ENCODE measurements at regions not wholly inside any gene's neighbourhood (a gene's known extent, or its start where the extent isn't known, plus 50 kb on each side); places are given as distances from the start of the nearest gene placed in this dataset.

DNA sequence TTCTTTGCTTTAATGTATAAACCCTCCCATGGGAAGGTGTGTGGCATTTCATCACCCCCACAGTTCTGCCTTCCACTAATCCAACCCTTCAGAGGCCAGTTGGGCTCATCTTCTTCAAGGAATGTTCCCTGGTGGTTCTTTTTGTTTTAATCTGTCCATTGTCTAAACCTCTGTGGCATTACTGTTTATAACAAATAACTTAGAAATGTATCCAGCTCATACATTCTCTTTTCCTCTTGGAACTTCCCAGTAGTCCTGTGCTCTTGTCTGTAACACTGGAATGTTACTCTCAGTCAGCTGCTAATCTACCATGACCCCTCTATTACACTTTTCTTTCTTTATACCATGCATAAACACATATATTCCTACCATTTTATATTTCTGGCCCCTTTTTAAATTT is 213.5 kb upstream of the TARS1 start:
- H3K4me3 Mint-ChIP-seq = no peak overlapping the region
- H3K27me3 Mint-ChIP-seq (ENCODE audit: low read depth) = no peaks in the 10 kb centered on the region
- ATAC-seq (no peak), DNase-seq (no peak)
- H3K36me3 Mint-ChIP-seq (ENCODE audit: insufficient read depth) = no peaks in the 10 kb centered on the region
- H3K9me3 Mint-ChIP-seq = no peaks in the 10 kb centered on the region
- H3K4me1 Mint-ChIP-seq (ENCODE audit: low read depth) = no peaks in the 10 kb centered on the region

DNA sequence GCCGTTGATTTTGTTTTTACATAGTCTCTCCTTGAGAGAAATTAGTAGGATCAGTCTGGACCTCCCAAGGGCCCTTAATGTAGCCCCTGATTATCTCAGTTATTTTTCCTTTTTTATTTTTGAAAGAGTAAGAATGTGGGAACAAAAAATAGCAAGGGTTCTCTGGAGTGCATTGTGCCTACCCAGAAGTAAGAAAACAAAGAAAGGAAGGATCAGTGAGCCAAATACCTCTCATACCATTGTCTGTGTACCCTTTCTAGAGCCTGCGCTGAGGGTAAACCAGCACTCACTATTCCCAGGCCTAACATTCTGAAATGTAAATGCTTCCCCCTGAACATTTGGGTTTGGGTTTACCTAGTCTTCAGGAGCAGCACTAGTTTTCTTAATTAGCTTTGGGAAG is 213.0 kb upstream of the TARS1 start:
- no peaks in the 10 kb centered on the region for H3K27me3 Mint-ChIP-seq (ENCODE audit: low read depth)
- H3K36me3 Mint-ChIP-seq (ENCODE audit: insufficient read depth) = no peaks in the 10 kb centered on the region
- H3K4me3 Mint-ChIP-seq = no peak overlapping the region
- ATAC-seq (no peak), DNase-seq (no peak)
- no peaks in the 10 kb centered on the region for H3K9me3 Mint-ChIP-seq
- no peaks in the 10 kb centered on the region for H3K4me1 Mint-ChIP-seq (ENCODE audit: low read depth)

DNA sequence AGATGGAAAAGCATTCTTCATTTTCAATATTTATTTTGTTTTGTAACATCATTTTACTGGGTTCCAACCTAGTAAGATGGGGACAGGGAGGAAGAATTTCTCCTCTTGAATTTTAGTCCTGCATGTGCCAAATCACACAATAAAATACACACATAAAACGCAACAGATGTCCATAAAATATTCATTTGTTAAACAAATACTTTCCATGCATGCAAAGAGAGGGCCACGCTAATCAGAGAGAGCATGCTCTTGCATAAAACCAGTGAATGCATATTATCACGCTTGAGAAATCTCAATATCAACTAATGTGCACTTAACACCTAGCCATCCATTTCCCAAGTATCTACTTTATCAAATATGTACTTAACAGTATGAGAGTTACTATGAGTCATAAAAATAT is 212.6 kb upstream of the TARS1 start:
- Mint-ChIP-seq H3K27me3 (ENCODE audit: low read depth) (no peaks in the 10 kb centered on the region), H3K4me3 (no peak overlapping the region), H3K4me1 (ENCODE audit: low read depth) (no peaks in the 10 kb centered on the region), H3K36me3 (ENCODE audit: insufficient read depth) (no peaks in the 10 kb centered on the region), H3K9me3 (no peaks in the 10 kb centered on the region)
- no peak for ATAC-seq
- DNase-seq = no peak

- Mint-ChIP-seq H3K4me3 (no peak overlapping the region), H3K27me3 (ENCODE audit: low read depth) (no peaks in the 10 kb centered on the region), H3K36me3 (ENCODE audit: insufficient read depth) (no peaks in the 10 kb centered on the region), H3K9me3 (no peaks in the 10 kb centered on the region), H3K4me1 (ENCODE audit: low read depth) (no peaks in the 10 kb centered on the region)
- no peak for ATAC-seq
- no peak for DNase-seq
Observed at GRCh38 chr5:33229216-33229615, 211.5 kb upstream of the TARS1 start.

- Mint-ChIP-seq H3K4me3 (no peak overlapping the region), H3K27me3 (ENCODE audit: low read depth) (no peaks in the 10 kb centered on the region), H3K4me1 (ENCODE audit: low read depth) (peaks cover 5% of the 10 kb centered on the region), H3K36me3 (ENCODE audit: insufficient read depth) (no peaks in the 10 kb centered on the region), H3K9me3 (no peaks in the 10 kb centered on the region)
- ATAC-seq (no peak), DNase-seq (no peak)
Observed at GRCh38 chr5:33230467-33231078, 210.2 kb upstream of the TARS1 start.

DNA sequence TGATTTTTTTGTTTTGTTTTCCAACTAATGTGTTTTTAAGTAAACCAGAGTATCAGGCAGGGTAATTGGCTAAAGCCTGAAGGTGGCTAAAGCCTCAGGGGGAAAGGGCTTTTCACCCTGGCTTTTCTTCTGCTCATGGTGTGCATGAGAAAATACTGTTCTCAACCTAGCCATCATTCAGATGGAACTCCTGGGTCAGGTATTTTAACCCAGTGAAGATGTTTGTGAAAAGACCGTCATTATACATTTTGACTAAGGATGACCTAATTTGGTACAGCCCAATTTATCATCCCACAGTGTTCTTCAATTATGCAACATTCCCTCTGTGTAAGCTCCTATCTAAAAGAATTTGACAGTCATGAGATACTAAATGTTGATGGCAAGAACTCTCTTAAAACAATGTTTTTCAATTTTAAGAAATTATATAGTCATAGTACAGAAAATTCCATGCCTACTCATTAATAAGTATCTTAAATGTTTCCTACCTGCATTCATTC is 209.5 kb upstream of the TARS1 start:
- no peaks in the 10 kb centered on the region for H3K9me3 Mint-ChIP-seq
- H3K36me3 Mint-ChIP-seq (ENCODE audit: insufficient read depth) = no peaks in the 10 kb centered on the region
- DNase-seq = no peak
- no peaks in the 10 kb centered on the region for H3K27me3 Mint-ChIP-seq (ENCODE audit: low read depth)
- H3K4me1 Mint-ChIP-seq (ENCODE audit: low read depth) = peaks cover 8% of the 10 kb centered on the region
- ATAC-seq = no peak
- no peak overlapping the region for H3K4me3 Mint-ChIP-seq

GRCh38 chr5:33231935-33232334 is 208.8 kb upstream of the TARS1 start:
- H3K4me3 Mint-ChIP-seq = no peak overlapping the region
- DNase-seq = no peak
- no peak for ATAC-seq
- no peaks in the 10 kb centered on the region for H3K36me3 Mint-ChIP-seq (ENCODE audit: insufficient read depth)
- H3K9me3 Mint-ChIP-seq = no peaks in the 10 kb centered on the region
- H3K27me3 Mint-ChIP-seq (ENCODE audit: low read depth) = no peaks in the 10 kb centered on the region
- peaks cover 8% of the 10 kb centered on the region for H3K4me1 Mint-ChIP-seq (ENCODE audit: low read depth)

GRCh38 chr5:33232731-33233505 is 207.8 kb upstream of the TARS1 start:
- Mint-ChIP-seq H3K27me3 (ENCODE audit: low read depth) (no peaks in the 10 kb centered on the region), H3K9me3 (no peaks in the 10 kb centered on the region)

DNA sequence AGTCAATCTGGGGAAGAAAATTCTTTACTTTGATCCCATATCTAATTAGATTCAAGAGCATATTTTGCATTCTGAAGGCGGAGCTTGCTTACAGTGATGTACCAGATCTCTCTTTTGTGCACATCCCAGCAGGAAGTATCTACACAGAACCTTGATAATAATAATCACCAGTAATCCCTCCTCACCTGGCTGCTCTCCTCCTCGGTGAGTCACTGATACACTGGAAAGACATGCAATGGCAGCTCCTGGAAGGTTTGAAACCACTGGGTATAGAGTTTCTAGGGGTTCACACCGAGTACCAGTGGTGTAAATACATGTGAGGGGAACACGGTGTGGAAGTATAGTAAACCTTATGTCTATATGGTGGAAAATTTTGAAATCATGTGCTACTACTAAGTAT is 205.5 kb upstream of the TARS1 start:
- no peaks in the 10 kb centered on the region for H3K9me3 Mint-ChIP-seq
- no peak for ATAC-seq
- H3K36me3 Mint-ChIP-seq (ENCODE audit: insufficient read depth) = no peaks in the 10 kb centered on the region

More at GRCh38 chr5:33232731-33233505, 207.8 kb upstream of the TARS1 start:
- H3K36me3 Mint-ChIP-seq (ENCODE audit: insufficient read depth) = no peaks in the 10 kb centered on the region
- DNase-seq = no peak
- peaks cover 8% of the 10 kb centered on the region for H3K4me1 Mint-ChIP-seq (ENCODE audit: low read depth)
- no peak overlapping the region for H3K4me3 Mint-ChIP-seq
- ATAC-seq = no peak

GRCh38 chr5:33235824-33236223 is 204.9 kb upstream of the TARS1 start:
- Mint-ChIP-seq H3K4me3 (no peak overlapping the region), H3K4me1 (ENCODE audit: low read depth) (peaks cover 8% of the 10 kb centered on the region), H3K9me3 (no peaks in the 10 kb centered on the region), H3K36me3 (ENCODE audit: insufficient read depth) (no peaks in the 10 kb centered on the region), H3K27me3 (ENCODE audit: low read depth) (no peaks in the 10 kb centered on the region)
- no peak for DNase-seq
- ATAC-seq = no peak

More for the DNA sequence above, 205.5 kb upstream of the TARS1 start:
- Mint-ChIP-seq H3K4me3 (no peak overlapping the region), H3K27me3 (ENCODE audit: low read depth) (no peaks in the 10 kb centered on the region), H3K4me1 (ENCODE audit: low read depth) (peaks cover 8% of the 10 kb centered on the region)
- DNase-seq = no peak

GRCh38 chr5:33237471-33237870 is 203.3 kb upstream of the TARS1 start:
- Mint-ChIP-seq H3K9me3 (no peaks in the 10 kb centered on the region), H3K4me1 (ENCODE audit: low read depth) (peaks cover 12% of the 10 kb centered on the region), H3K36me3 (ENCODE audit: insufficient read depth) (no peaks in the 10 kb centered on the region), H3K4me3 (no peak overlapping the region), H3K27me3 (ENCODE audit: low read depth) (no peaks in the 10 kb centered on the region)
- no peak for DNase-seq
- no peak for ATAC-seq

- Mint-ChIP-seq H3K27me3 (ENCODE audit: low read depth) (no peaks in the 10 kb centered on the region), H3K9me3 (no peaks in the 10 kb centered on the region), H3K36me3 (ENCODE audit: insufficient read depth) (no peaks in the 10 kb centered on the region), H3K4me1 (ENCODE audit: low read depth) (peaks cover 12% of the 10 kb centered on the region), H3K4me3 (no peak overlapping the region)
- DNase-seq (no peak), ATAC-seq (no peak)
Observed at GRCh38 chr5:33238826-33239695, 201.7 kb upstream of the TARS1 start.

- Mint-ChIP-seq H3K36me3 (ENCODE audit: insufficient read depth) (no peaks in the 10 kb centered on the region), H3K27me3 (ENCODE audit: low read depth) (no peaks in the 10 kb centered on the region), H3K9me3 (no peaks in the 10 kb centered on the region), H3K4me3 (no peak overlapping the region), H3K4me1 (ENCODE audit: low read depth) (peaks cover 7% of the 10 kb centered on the region)
- no peak for ATAC-seq
- no peak for DNase-seq
Observed at GRCh38 chr5:33240558-33240957, 200.2 kb upstream of the TARS1 start.

DNA sequence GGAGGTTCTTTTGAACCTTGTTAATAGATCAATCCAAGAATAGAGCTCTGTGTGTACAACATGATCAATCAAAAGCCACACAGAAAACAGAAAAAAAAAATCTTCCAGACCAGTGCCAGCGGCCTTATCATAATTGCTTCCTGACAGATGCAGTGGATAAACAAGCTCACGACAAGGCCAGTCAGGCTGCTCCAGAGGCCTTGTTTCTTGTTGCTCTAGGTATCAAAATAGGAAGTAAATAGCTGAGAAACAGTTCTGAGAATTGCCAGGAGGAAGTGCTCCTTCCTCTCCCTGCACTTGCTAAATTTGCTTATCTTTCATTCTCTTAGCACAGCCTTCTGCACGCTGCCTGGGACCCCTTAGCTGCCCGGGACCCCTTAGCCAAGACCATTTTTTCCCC is 199.0 kb upstream of the TARS1 start:
- Mint-ChIP-seq H3K4me3 (no peak overlapping the region), H3K4me1 (ENCODE audit: low read depth) (peaks cover 3% of the 10 kb centered on the region), H3K36me3 (ENCODE audit: insufficient read depth) (no peaks in the 10 kb centered on the region), H3K9me3 (no peaks in the 10 kb centered on the region), H3K27me3 (ENCODE audit: low read depth) (no peaks in the 10 kb centered on the region)
- DNase-seq (no peak), ATAC-seq (no peak)

Data from activated T-cell treated with anti-CD3 and anti-CD28 coated beads, Interleukin-2, amount 50 U/mL, for 4 hours (primary cell).